DMS 273 (cell line): ENCODE measurements at regions not wholly inside any gene's neighbourhood (a gene's known extent, or its start where the extent isn't known, plus 50 kb on each side); places are given as distances from the start of the nearest gene placed in this dataset.
"Not testable (repeated sequence)": the region's sequence is repeated elsewhere in the genome, so short reads cannot be mapped to it uniquely, and the experiment has no call there.

Experiments
- DNase-seq: peaks from one replicate; lab custom pipeline; 2025; ENCODE audit not compliant: unreplicated experiment; lab: John Stamatoyannopoulos, UW

GRCh38 chr10:123309731-123310130 lies 155.5 kb downstream of the BUB3 start:
- DNase-seq, result no peak

GRCh38 chr10:123316776-123317175 lies 162.6 kb downstream of the BUB3 start:
- DNase-seq, result no peak

DNA sequence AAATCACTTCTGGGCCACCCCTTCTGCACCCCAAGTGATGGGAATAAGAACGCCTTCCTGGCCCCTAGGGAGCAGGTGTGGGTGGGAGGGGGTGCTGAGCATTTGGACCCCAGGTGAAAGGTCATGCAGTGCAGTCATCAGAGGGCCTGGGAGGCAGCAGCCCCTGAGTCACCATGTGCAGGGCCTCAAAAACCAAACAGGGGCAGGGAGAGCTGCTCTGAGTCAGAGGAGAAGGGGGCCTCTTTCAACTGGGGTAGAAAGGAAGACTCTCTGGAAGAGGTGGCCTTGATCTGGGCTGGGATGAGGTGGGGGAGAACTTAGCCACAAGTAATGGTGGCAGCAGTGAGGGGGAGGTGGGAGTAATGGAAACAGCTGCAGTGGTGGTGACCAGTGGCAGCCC lies 164.3 kb downstream of the BUB3 start:
- DNase-seq, result no peak

DNA sequence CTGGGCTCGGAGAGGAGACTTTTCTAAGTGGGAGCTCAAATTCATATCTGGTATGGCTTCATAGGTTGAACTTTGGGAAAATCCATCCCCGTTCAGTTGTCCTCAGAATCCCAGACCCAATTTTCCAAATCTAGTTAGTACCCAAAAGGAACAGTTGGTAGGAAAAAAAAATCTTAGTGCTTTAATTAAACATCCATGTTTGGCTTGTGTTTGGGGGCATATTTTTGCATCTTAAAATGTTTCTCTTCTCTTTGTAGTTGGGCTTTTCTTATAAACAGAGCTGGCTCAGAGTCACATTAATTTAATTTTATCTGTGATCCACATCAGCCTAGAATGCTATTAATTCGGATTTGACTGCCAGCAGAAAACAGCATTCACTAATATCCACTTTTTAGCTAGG lies 165.9 kb downstream of the BUB3 start:
- DNase-seq, result no peak

- no peak for DNase-seq
Measured at GRCh38 chr10:123323884-123324283, 169.7 kb downstream of the BUB3 start.

- DNase-seq, result no peak
Measured at GRCh38 chr10:123325663-123326190, 171.5 kb downstream of the BUB3 start.

- no peak for DNase-seq
Measured at GRCh38 chr10:123326674-123327073, 172.5 kb downstream of the BUB3 start.

GRCh38 chr10:123327450-123327849 lies 173.2 kb downstream of the BUB3 start:
- no peak for DNase-seq

- no peak for DNase-seq
Measured at GRCh38 chr10:123327896-123328295, 173.7 kb downstream of the BUB3 start.

DNA sequence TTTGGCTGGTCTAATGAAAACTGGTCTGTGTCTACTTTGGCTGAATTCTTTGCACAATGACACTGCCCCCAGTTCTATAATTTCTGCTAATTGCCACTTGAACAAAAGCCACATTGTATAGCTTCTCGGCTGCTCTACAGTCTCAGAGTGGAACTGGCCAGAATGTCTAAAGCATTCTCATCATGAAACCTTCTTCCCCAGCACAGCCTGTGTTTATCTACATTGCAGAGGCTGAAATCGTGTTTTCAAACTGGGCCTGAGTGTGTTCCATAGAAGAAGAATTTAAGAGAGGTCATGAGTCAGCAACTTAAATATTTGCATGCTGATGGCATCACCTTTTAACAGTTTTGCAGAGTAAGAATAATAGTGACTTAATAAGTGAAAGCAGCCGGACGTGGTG lies 177.2 kb downstream of the BUB3 start:
- no peak for DNase-seq

GRCh38 chr10:123346581-123346980 lies 192.4 kb downstream of the BUB3 start:
- DNase-seq, result no peak

DNA sequence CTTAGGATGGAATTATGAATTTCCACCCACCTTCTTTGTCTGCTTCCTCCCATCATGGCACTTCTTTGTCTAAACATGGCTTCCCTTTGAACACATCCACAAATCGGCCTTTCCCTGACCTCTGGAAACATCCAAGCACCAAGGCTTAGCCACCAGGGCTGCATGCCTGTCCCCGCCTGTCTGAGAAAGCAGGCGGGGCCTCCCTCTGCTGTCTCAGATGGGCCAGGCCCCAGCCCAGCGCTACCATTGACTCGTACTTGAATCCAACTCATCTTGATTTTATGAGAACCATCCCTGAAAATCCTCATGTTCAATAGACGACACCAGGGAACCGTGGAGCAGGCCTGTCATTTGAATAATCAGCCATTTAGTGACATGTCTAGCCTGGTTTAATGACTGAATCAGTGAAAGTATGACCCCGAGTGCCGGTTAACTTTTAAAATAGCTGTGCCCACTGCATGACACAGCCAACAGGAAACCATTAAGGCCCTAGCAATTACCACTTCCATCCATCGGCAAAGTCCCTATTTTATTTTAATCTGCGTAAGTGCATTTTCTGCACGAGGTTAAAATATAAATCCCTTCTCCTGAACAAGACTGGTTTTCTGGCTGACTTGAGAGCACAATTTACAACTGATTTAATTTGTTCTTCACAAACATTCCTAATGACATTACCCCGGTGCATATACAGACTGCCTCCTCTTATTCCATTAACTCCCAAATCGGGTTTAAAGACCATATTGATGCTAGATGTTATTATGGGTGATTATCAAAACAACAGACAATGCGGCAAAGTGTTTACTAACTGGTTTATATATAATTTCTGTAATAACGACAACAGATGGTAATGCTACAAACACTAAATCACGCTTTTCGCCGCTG lies 194.7 kb downstream of the BUB3 start:
- no peak for DNase-seq

- no peak for DNase-seq
Measured at GRCh38 chr10:123351715-123352114, 197.5 kb downstream of the BUB3 start.

GRCh38 chr10:123354521-123354920 lies 200.3 kb downstream of the BUB3 start:
- no peak for DNase-seq

DNA sequence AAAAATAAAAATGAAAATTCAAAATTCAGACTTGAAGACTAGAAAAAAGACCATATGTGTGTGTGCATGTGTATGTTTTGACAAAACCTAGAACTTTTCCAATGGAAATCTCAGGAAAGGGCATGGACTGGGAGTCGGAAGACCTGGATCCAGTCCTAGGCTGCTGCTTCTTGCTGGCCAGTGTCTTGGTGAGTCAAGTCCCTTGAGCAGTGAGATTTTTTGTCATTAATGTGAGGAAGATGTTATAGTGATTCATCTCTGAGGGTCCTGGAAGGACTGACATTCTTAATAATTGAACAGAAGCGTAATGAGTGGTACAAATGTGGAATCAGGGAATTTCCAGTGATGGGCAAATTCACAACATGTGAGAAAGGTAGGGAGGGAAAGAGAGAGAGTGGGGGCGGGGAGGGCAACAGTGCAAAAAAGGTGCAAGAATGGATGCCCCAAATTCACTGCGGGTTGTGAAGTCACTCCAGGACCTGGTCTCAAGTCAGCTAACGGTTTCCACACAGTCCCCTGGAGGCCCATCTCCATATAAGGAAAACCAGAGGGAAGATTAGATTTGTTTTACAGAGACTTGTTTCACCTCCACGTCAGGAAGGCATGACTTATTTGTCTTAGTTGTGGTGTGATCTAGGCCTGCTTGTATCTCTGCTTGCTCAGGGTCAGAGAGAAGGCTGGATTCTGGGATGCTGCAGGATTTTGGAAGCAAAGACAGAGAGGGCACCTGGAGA lies 201.7 kb downstream of the BUB3 start:
- DNase-seq, result no peak

- no peak for DNase-seq
Measured at GRCh38 chr10:123356799-123357198, 202.6 kb downstream of the BUB3 start.

DNA sequence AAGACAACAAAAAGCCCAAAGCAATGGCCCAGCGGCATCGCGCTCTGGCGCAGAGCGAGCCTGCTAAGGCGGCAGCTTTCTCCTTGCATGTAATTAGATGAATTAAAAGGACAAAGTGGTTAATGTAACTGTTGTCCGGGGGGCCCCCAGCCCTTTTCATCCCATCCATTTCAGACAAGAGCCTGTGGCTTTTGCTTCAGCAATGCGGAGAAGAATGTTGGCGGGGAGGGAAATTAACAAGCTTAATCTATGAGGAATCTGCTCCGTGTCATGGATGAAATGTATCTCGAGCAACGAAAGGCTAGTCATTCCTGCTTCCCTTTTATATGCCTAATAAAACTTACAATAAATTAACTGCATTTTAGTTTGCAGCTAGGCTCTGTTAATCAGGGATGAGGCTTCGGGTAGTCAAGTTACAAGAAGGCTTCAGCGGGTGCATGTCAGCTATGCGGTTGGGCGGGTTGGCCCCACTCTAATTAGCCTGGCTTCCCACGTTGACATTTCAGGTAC lies 203.3 kb downstream of the BUB3 start:
- no peak for DNase-seq

- DNase-seq, result no peak
Measured at GRCh38 chr10:123359539-123359938, 205.3 kb downstream of the BUB3 start.

- DNase-seq, result no peak
Measured at GRCh38 chr10:123361832-123362231, 207.6 kb downstream of the BUB3 start.

GRCh38 chr10:123367195-123367594 lies 213.0 kb downstream of the BUB3 start:
- no peak for DNase-seq

DNA sequence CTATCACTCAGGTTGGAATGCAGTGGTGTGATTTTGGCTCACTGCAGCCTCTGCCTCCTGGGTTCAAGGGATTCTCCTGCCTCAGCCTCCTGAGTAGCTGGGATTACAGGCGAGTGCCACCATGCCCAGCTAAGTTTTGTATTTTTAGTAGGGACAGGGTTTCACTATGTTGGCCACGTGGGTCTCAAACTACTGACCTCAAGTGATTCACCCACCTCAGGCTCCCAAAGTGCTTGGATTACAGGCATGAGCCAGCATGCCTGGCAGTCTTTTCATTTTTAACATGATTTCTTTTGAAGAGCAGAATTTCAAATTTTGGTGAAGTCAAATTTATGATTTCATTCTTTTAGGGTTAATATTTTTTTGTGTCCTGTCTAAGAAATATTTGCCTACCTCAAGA lies 217.4 kb downstream of the BUB3 start:
- DNase-seq, result not testable (repeated sequence)

- no peak for DNase-seq
Measured at GRCh38 chr10:123373591-123373990, 219.4 kb downstream of the BUB3 start.
